GM21529 (cell line): ENCODE measurements at regions not wholly inside any gene's neighbourhood (a gene's known extent, or its start where the extent isn't known, plus 50 kb on each side); places are given as distances from the start of the nearest gene placed in this dataset.
"Not testable (repeated sequence)": the region's sequence is repeated elsewhere in the genome, so short reads cannot be mapped to it uniquely, and the experiment has no call there.

ENCODE experiments used
- ATAC-seq: cut with Tn5 transposase; IDR thresholded peaks from one replicate; pipeline ENCODE4 v1.9.1; 2021; ENCODE audit not compliant: unreplicated experiment

GRCh38 chr15:99826157-99826780 lies 93.0 kb upstream of the LYSMD4 start:
- ATAC-seq = no peak

GRCh38 chr15:99823346-99823745 lies 90.1 kb upstream of the LYSMD4 start:
- ATAC-seq = no peak

GRCh38 chr15:99819981-99820718 lies 86.9 kb upstream of the LYSMD4 start:
- ATAC-seq = no peak

GRCh38 chr15:99818872-99819271 lies 85.6 kb upstream of the LYSMD4 start:
- no peak for ATAC-seq

GRCh38 chr15:99816862-99817261 lies 83.6 kb upstream of the LYSMD4 start:
- ATAC-seq = not testable (repeated sequence)

GRCh38 chr15:99810663-99811062 lies 77.4 kb upstream of the LYSMD4 start:
- not testable (repeated sequence) for ATAC-seq

GRCh38 chr15:99799854-99800250 lies 66.6 kb upstream of the LYSMD4 start:
- not testable (repeated sequence) for ATAC-seq

- not testable (repeated sequence) for ATAC-seq
Measured at GRCh38 chr15:99799182-99799853, 66.1 kb upstream of the LYSMD4 start.

GRCh38 chr15:99796940-99797870 lies 64.0 kb upstream of the LYSMD4 start:
- not testable (repeated sequence) for ATAC-seq

- ATAC-seq = not testable (repeated sequence)
Measured at GRCh38 chr15:99791881-99792807, 58.9 kb upstream of the LYSMD4 start.

GRCh38 chr15:99790751-99791150 lies 57.5 kb upstream of the LYSMD4 start:
- ATAC-seq = not testable (repeated sequence)

- ATAC-seq = no peak
Measured at GRCh38 chr15:99788156-99788555, 54.9 kb upstream of the LYSMD4 start.

- ATAC-seq = not testable (repeated sequence)
Measured at GRCh38 chr15:99784800-99785199, 51.6 kb upstream of the LYSMD4 start.

GRCh38 chr15:99783918-99784619 lies 50.8 kb upstream of the LYSMD4 start:
- ATAC-seq = not testable (repeated sequence)
